ENCODE measurements at regions not wholly inside any gene's neighbourhood (a gene's known extent, or its start where the extent isn't known, plus 50 kb on each side); places are given as distances from the start of the nearest gene placed in this dataset.

- no peak for DNase-seq (ENCODE audit: low spot score)
Measured at GRCh38 chr6:113643407-113643770, 213.8 kb upstream of the MARCKS start.

GRCh38 chr6:113644861-113645575, 212.1 kb upstream of the MARCKS start:
- no peak for DNase-seq (ENCODE audit: low spot score)

- DNase-seq (ENCODE audit: low spot score) = no peak
Measured at GRCh38 chr6:113645576-113645970, 211.6 kb upstream of the MARCKS start.

- DNase-seq (ENCODE audit: low spot score) = no peak
Measured at GRCh38 chr6:113645986-113646385, 211.2 kb upstream of the MARCKS start.

GRCh38 chr6:113646701-113647100, 210.4 kb upstream of the MARCKS start:
- DNase-seq (ENCODE audit: low spot score) = no peak

- no peak for DNase-seq (ENCODE audit: low spot score)
Measured at GRCh38 chr6:113647143-113647889, 209.8 kb upstream of the MARCKS start.

- DNase-seq (ENCODE audit: low spot score) = no peak
Measured at GRCh38 chr6:113648698-113649097, 208.4 kb upstream of the MARCKS start.

GRCh38 chr6:113649276-113649675, 207.9 kb upstream of the MARCKS start:
- DNase-seq (ENCODE audit: low spot score) = no peak

GRCh38 chr6:113649880-113650609, 207.1 kb upstream of the MARCKS start:
- DNase-seq (ENCODE audit: low spot score) = no peak

- DNase-seq (ENCODE audit: low spot score) = no peak
Measured at GRCh38 chr6:113650610-113650979, 206.6 kb upstream of the MARCKS start.

- DNase-seq (ENCODE audit: low spot score) = no peak
Measured at GRCh38 chr6:113651120-113651519, 206.0 kb upstream of the MARCKS start.

- no peak for DNase-seq (ENCODE audit: low spot score)
Measured at GRCh38 chr6:113651920-113652319, 205.2 kb upstream of the MARCKS start.

GRCh38 chr6:113653275-113653674, 203.9 kb upstream of the MARCKS start:
- no peak for DNase-seq (ENCODE audit: low spot score)

- no peak for DNase-seq (ENCODE audit: low spot score)
Measured at GRCh38 chr6:113654396-113654795, 202.7 kb upstream of the MARCKS start.

- DNase-seq (ENCODE audit: low spot score) = no peak
Measured at GRCh38 chr6:113655761-113656160, 201.4 kb upstream of the MARCKS start.

GRCh38 chr6:113659762-113660404, 197.3 kb upstream of the MARCKS start:
- no peak for DNase-seq (ENCODE audit: low spot score)

- DNase-seq (ENCODE audit: low spot score) = no peak
Measured at GRCh38 chr6:113660819-113661218, 196.3 kb upstream of the MARCKS start.

- no peak for DNase-seq (ENCODE audit: low spot score)
Measured at GRCh38 chr6:113662093-113662665, 195.0 kb upstream of the MARCKS start.

- no peak for DNase-seq (ENCODE audit: low spot score)
Measured at GRCh38 chr6:113662688-113663333, 194.3 kb upstream of the MARCKS start.

- no peak for DNase-seq (ENCODE audit: low spot score)
Measured at GRCh38 chr6:113664909-113665308, 192.2 kb upstream of the MARCKS start.

- no peak for DNase-seq (ENCODE audit: low spot score)
Measured at GRCh38 chr6:113668641-113669408, 188.3 kb upstream of the MARCKS start.
